Astrocyte (in vitro differentiated cells and primary cell): ENCODE measurements at regions not wholly inside any gene's neighbourhood (a gene's known extent, or its start where the extent isn't known, plus 50 kb on each side); places are given as distances from the start of the nearest gene placed in this dataset.

Experiments used
- DNase-seq: peaks from one replicate; pipeline ENCODE4 v3.0.0-alpha.2; 2010; ENCODE audit warnings: low read depth
- FAIRE-seq: peaks from 2 replicates; lab custom pipeline; 2011; peaks lifted over from hg19 to GRCh38; lab: Jason Lieb, UNC
- H2AFZ ChIP-seq: 2 replicates; pipeline ENCODE4 v1.6.0; 2012; ENCODE audit warnings: low read depth, low read length, inconsistent platforms
- H3K27ac ChIP-seq: 2 replicates; pipeline ENCODE4 v1.5.1; 2011; ENCODE audit warnings: low read depth, low read length, inconsistent platforms
- H3K27me3 ChIP-seq: 2 replicates; pipeline ENCODE4 v1.6.0; 2011; ENCODE audit warnings: low read length, inconsistent platforms; ENCODE audit not compliant: insufficient read depth
- H3K36me3 ChIP-seq: 2 replicates; pipeline ENCODE4 v1.5.1; 2011; ENCODE audit warnings: low read length, inconsistent platforms; ENCODE audit not compliant: insufficient read depth
- H3K4me1 ChIP-seq: 2 replicates; pipeline ENCODE4 v1.5.1; 2011; ENCODE audit warnings: low read length, inconsistent platforms; ENCODE audit not compliant: insufficient read depth
- H3K4me2 ChIP-seq: 2 replicates; pipeline ENCODE4 v1.6.0; 2012; ENCODE audit warnings: low read length, inconsistent platforms
- H3K4me3 ChIP-seq: 2 replicates; pipeline ENCODE4 v1.5.1; 2011; ENCODE audit warnings: low read depth, mild to moderate bottlenecking, low read length, inconsistent platforms; ENCODE audit not compliant: insufficient read depth
- H3K79me2 ChIP-seq: 2 replicates; pipeline ENCODE4 v1.6.0; 2012; ENCODE audit warnings: mild to moderate bottlenecking, low read length, inconsistent platforms; ENCODE audit not compliant: insufficient read depth
- H3K9ac ChIP-seq: 2 replicates; pipeline ENCODE4 v1.6.0; 2012; ENCODE audit warnings: mild to moderate bottlenecking, low read length, inconsistent platforms
- H3K9me3 ChIP-seq: 2 replicates; pipeline ENCODE4 v1.5.1; 2012; ENCODE audit warnings: low read depth, mild to moderate bottlenecking, low read length, inconsistent platforms; ENCODE audit not compliant: insufficient read depth
- H4K20me1 ChIP-seq: 2 replicates; pipeline ENCODE4 v1.6.0; 2012; ENCODE audit warnings: low read length, inconsistent platforms; ENCODE audit not compliant: insufficient read depth
- H3K27ac Mint-ChIP-seq: one replicate; pipeline ENCODE4 v1.8.0; 2021; ENCODE audit warnings: mild to moderate bottlenecking, mixed read lengths; ENCODE audit not compliant: unreplicated experiment
- H3K27me3 Mint-ChIP-seq: one replicate; pipeline ENCODE4 v1.8.0; 2021; ENCODE audit warnings: low read depth, mixed read lengths; ENCODE audit not compliant: unreplicated experiment
- H3K36me3 Mint-ChIP-seq: one replicate; pipeline ENCODE4 v1.8.0; 2021; ENCODE audit warnings: low read depth, mixed read lengths; ENCODE audit not compliant: unreplicated experiment
- H3K4me1 Mint-ChIP-seq: one replicate; pipeline ENCODE4 v1.8.0; 2021; ENCODE audit warnings: low read depth, mixed read lengths; ENCODE audit not compliant: unreplicated experiment
- H3K4me3 Mint-ChIP-seq: one replicate; pipeline ENCODE4 v1.8.0; 2021; ENCODE audit warnings: mild to moderate bottlenecking, moderate library complexity, mixed read lengths; ENCODE audit not compliant: unreplicated experiment
- H3K9me3 Mint-ChIP-seq: one replicate; pipeline ENCODE4 v1.8.0; 2021; ENCODE audit warnings: mild to moderate bottlenecking, mixed read lengths; ENCODE audit not compliant: unreplicated experiment
- CTCF ChIP-seq: IDR thresholded peaks from 2 replicates; pipeline ENCODE4 v1.5.1; 2011; ENCODE audit warnings: low read depth, mild to moderate bottlenecking, inconsistent platforms, low read length, moderate library complexity; ENCODE audit not compliant: insufficient read depth
- EZH2 ChIP-seq: IDR thresholded peaks from 2 replicates; pipeline ENCODE4 v1.6.1; 2012; ENCODE audit warnings: mild to moderate bottlenecking, low read length, inconsistent platforms; ENCODE audit not compliant: insufficient read depth

- Histone ChIP-seq H2AFZ (no peak overlapping the region), H3K27me3 (no peaks in the 10 kb centered on the region), H3K36me3 (no peaks in the 10 kb centered on the region), H4K20me1 (no peaks in the 10 kb centered on the region), H3K27ac (no peak overlapping the region), H3K79me2 (no peaks in the 10 kb centered on the region), H3K9ac (no peak overlapping the region), H3K4me3 (no peak overlapping the region), H3K4me1 (peaks cover 21% of the 10 kb centered on the region), H3K9me3 (no peaks in the 10 kb centered on the region), H3K4me2 (peak overlapping the region; percentile 80)
- no peak for TF ChIP-seq CTCF
- no peak for TF ChIP-seq EZH2
- H3K27me3 Mint-ChIP-seq, result no peaks in the 10 kb centered on the region
- no peaks in the 10 kb centered on the region for H3K36me3 Mint-ChIP-seq
- H3K27ac Mint-ChIP-seq, result no peak overlapping the region
- DNase-seq (no peak), FAIRE-seq (no peak)
- H3K4me3 Mint-ChIP-seq, result no peak overlapping the region
- peaks cover 8% of the 10 kb centered on the region for H3K4me1 Mint-ChIP-seq
- no peaks in the 10 kb centered on the region for H3K9me3 Mint-ChIP-seq
Observed at GRCh38 chr3:159458982-159459381, 529.7 kb upstream of the IL12A start.

GRCh38 chr3:159472611-159473010 is 516.0 kb upstream of the IL12A start:
- no peaks in the 10 kb centered on the region for H4K20me1 ChIP-seq
- H3K4me1 ChIP-seq, result no peaks in the 10 kb centered on the region
- TF ChIP-seq EZH2 (no peak), CTCF (no peak)
- no peak overlapping the region for H2AFZ ChIP-seq
- Mint-ChIP-seq H3K9me3 (no peaks in the 10 kb centered on the region), H3K36me3 (no peaks in the 10 kb centered on the region), H3K4me1 (no peaks in the 10 kb centered on the region), H3K27ac (no peak overlapping the region), H3K4me3 (no peak overlapping the region), H3K27me3 (no peaks in the 10 kb centered on the region)
- H3K9me3 ChIP-seq, result no peaks in the 10 kb centered on the region
- H3K4me3 ChIP-seq, result no peak overlapping the region
- DNase-seq, result no peak
- H3K27ac ChIP-seq, result no peak overlapping the region
- no peak for FAIRE-seq
- no peaks in the 10 kb centered on the region for H3K27me3 ChIP-seq
- H3K4me2 ChIP-seq, result no peak overlapping the region
- H3K9ac ChIP-seq, result no peak overlapping the region
- no peaks in the 10 kb centered on the region for H3K36me3 ChIP-seq
- H3K79me2 ChIP-seq, result no peaks in the 10 kb centered on the region

GRCh38 chr3:159473206-159473605 is 515.4 kb upstream of the IL12A start:
- Mint-ChIP-seq H3K4me3 (no peak overlapping the region), H3K4me1 (no peaks in the 10 kb centered on the region), H3K27ac (no peak overlapping the region), H3K36me3 (no peaks in the 10 kb centered on the region), H3K27me3 (no peaks in the 10 kb centered on the region), H3K9me3 (peaks cover 1% of the 10 kb centered on the region)
- no peaks in the 10 kb centered on the region for H3K36me3 ChIP-seq
- no peaks in the 10 kb centered on the region for H3K27me3 ChIP-seq
- no peak overlapping the region for H3K4me3 ChIP-seq
- TF ChIP-seq EZH2, result no peak
- no peak for TF ChIP-seq CTCF
- no peaks in the 10 kb centered on the region for H4K20me1 ChIP-seq
- H3K4me2 ChIP-seq, result no peak overlapping the region
- H2AFZ ChIP-seq, result no peak overlapping the region
- no peaks in the 10 kb centered on the region for H3K4me1 ChIP-seq
- no peak for DNase-seq
- H3K79me2 ChIP-seq, result no peaks in the 10 kb centered on the region
- FAIRE-seq, result no peak
- no peak overlapping the region for H3K27ac ChIP-seq
- no peaks in the 10 kb centered on the region for H3K9me3 ChIP-seq
- no peak overlapping the region for H3K9ac ChIP-seq
